ENCODE measurements at regions not wholly inside any gene's neighbourhood (a gene's known extent, or its start where the extent isn't known, plus 50 kb on each side); places are given as distances from the start of the nearest gene placed in this dataset.
"Not testable (repeated sequence)": the region's sequence is repeated elsewhere in the genome, so short reads cannot be mapped to it uniquely, and the experiment has no call there.

- ATAC-seq (no peak), DNase-seq (ENCODE audit: missing footprints) (no peak)
- intact Hi-C loops (cut with DNase I): no loop called here
Measured at GRCh38 chr22:42184852-42185251, 54.2 kb upstream of the CYP2D6 start.

- ATAC-seq; intact Hi-C loops (cut with DNase I); DNase-seq (ENCODE audit: missing footprints): not testable (repeated sequence)
Measured at GRCh38 chr22:42183461-42184059, 53.0 kb upstream of the CYP2D6 start.

- intact Hi-C loops (cut with DNase I): no loop called here
- DNase-seq (ENCODE audit: missing footprints) (no peak), ATAC-seq (peak; percentile 72)
Measured at GRCh38 chr22:42180349-42180842, 49.8 kb upstream of the CYP2D6 start.
